Activated CD4-positive, alpha-beta T cell treated with anti-CD3 and anti-CD28 coated beads, Interleukin-2, amount 10 ng/mL, durations not matched to agents 7 days and 5 days (primary cell): ENCODE measurements at regions not wholly inside any gene's neighbourhood (a gene's known extent, or its start where the extent isn't known, plus 50 kb on each side); places are given as distances from the start of the nearest gene placed in this dataset.

Source experiments
- CTCF ChIA-PET: fragments of 350-600 bp; sonication (Branson Sonifier 250); formaldehyde crosslinking; loops from one replicate; lab custom pipeline; 2021; ENCODE audit warnings: antibody characterized with exemption; lab: Charles Lee
- POLR2A ChIA-PET: fragments of 350-600 bp; sonication (Branson Sonifier 250); formaldehyde crosslinking; loops from one replicate; lab custom pipeline; 2021; ENCODE audit warnings: antibody characterized with exemption; lab: Charles Lee
- DNase-seq: peaks from one replicate; pipeline ENCODE4 v3.0.0-alpha.2; 2020
- H3K27ac Mint-ChIP-seq: one replicate; pipeline ENCODE4 v1.8.0; 2021; ENCODE audit warnings: mild to moderate bottlenecking, moderate library complexity, mixed read lengths
- H3K27me3 Mint-ChIP-seq: one replicate; pipeline ENCODE4 v1.8.0; 2021; ENCODE audit warnings: mixed read lengths
- H3K36me3 Mint-ChIP-seq: one replicate; pipeline ENCODE4 v1.8.0; 2021; ENCODE audit warnings: low read depth, mixed read lengths
- H3K4me1 Mint-ChIP-seq: one replicate; pipeline ENCODE4 v1.8.0; 2021; ENCODE audit warnings: mixed read lengths
- H3K4me3 Mint-ChIP-seq: one replicate; pipeline ENCODE4 v1.8.0; 2021; ENCODE audit warnings: mild to moderate bottlenecking, moderate library complexity, mixed read lengths
- H3K9me3 Mint-ChIP-seq: one replicate; pipeline ENCODE4 v1.8.0; 2021; ENCODE audit warnings: mixed read lengths

GRCh38 chr4:126269106-126269505 is 954.4 kb downstream of the FAT4 start:
- Mint-ChIP-seq H3K27me3 (no peaks in the 10 kb centered on the region), H3K4me1 (no peaks in the 10 kb centered on the region), H3K36me3 (no peaks in the 10 kb centered on the region), H3K4me3 (no peak overlapping the region), H3K9me3 (peaks cover 7% of the 10 kb centered on the region), H3K27ac (no peak overlapping the region)
- DNase-seq = no peak
- POLR2A ChIA-PET = no interaction called here
- CTCF ChIA-PET = no interaction called here

GRCh38 chr4:126271292-126271691 is 956.5 kb downstream of the FAT4 start:
- DNase-seq = no peak
- no peak overlapping the region for H3K27ac Mint-ChIP-seq
- no peaks in the 10 kb centered on the region for H3K4me1 Mint-ChIP-seq
- no peaks in the 10 kb centered on the region for H3K27me3 Mint-ChIP-seq
- ChIA-PET POLR2A (no interaction called here), CTCF (no interaction called here)
- H3K4me3 Mint-ChIP-seq = no peak overlapping the region
- H3K9me3 Mint-ChIP-seq = peaks cover 7% of the 10 kb centered on the region
- no peaks in the 10 kb centered on the region for H3K36me3 Mint-ChIP-seq

GRCh38 chr4:126273746-126274145 is 959.0 kb downstream of the FAT4 start:
- Mint-ChIP-seq H3K4me3 (no peak overlapping the region), H3K9me3 (peaks cover 7% of the 10 kb centered on the region), H3K36me3 (no peaks in the 10 kb centered on the region), H3K27me3 (no peaks in the 10 kb centered on the region), H3K27ac (no peak overlapping the region), H3K4me1 (no peaks in the 10 kb centered on the region)
- ChIA-PET POLR2A (no interaction called here), CTCF (no interaction called here)
- DNase-seq = no peak

- no peak overlapping the region for H3K4me3 Mint-ChIP-seq
- H3K27ac Mint-ChIP-seq = no peak overlapping the region
- DNase-seq = no peak
- H3K9me3 Mint-ChIP-seq = no peaks in the 10 kb centered on the region
- H3K27me3 Mint-ChIP-seq = no peaks in the 10 kb centered on the region
- H3K36me3 Mint-ChIP-seq = no peaks in the 10 kb centered on the region
- ChIA-PET CTCF (no interaction called here), POLR2A (no interaction called here)
- no peaks in the 10 kb centered on the region for H3K4me1 Mint-ChIP-seq
Measured at GRCh38 chr4:126291886-126292285, 977.1 kb downstream of the FAT4 start.

GRCh38 chr4:126298271-126298670 is 983.5 kb downstream of the FAT4 start:
- no peaks in the 10 kb centered on the region for H3K27me3 Mint-ChIP-seq
- H3K9me3 Mint-ChIP-seq = peaks cover 24% of the 10 kb centered on the region
- H3K27ac Mint-ChIP-seq = no peak overlapping the region
- CTCF ChIA-PET = no interaction called here
- H3K4me3 Mint-ChIP-seq = no peak overlapping the region
- POLR2A ChIA-PET = no interaction called here
- H3K36me3 Mint-ChIP-seq = no peaks in the 10 kb centered on the region
- no peak for DNase-seq
- H3K4me1 Mint-ChIP-seq = no peaks in the 10 kb centered on the region

- no peak for DNase-seq
- Mint-ChIP-seq H3K4me1 (no peaks in the 10 kb centered on the region), H3K27me3 (no peaks in the 10 kb centered on the region), H3K27ac (no peak overlapping the region), H3K4me3 (no peak overlapping the region), H3K9me3 (peaks cover 16% of the 10 kb centered on the region), H3K36me3 (no peaks in the 10 kb centered on the region)
- POLR2A ChIA-PET = no interaction called here
- CTCF ChIA-PET = no interaction called here
Measured at GRCh38 chr4:126306152-126306869, 991.6 kb downstream of the FAT4 start.

- Mint-ChIP-seq H3K4me3 (no peak overlapping the region), H3K9me3 (peaks cover 2% of the 10 kb centered on the region), H3K36me3 (no peaks in the 10 kb centered on the region), H3K27me3 (no peaks in the 10 kb centered on the region), H3K4me1 (no peaks in the 10 kb centered on the region), H3K27ac (no peak overlapping the region)
- ChIA-PET CTCF (no interaction called here), POLR2A (no interaction called here)
- no peak for DNase-seq
Measured at GRCh38 chr4:126318376-126318775, 1003.6 kb downstream of the FAT4 start.

GRCh38 chr4:126328914-126329313 is 1014.2 kb downstream of the FAT4 start:
- H3K4me3 Mint-ChIP-seq = no peak overlapping the region
- no peaks in the 10 kb centered on the region for H3K4me1 Mint-ChIP-seq
- DNase-seq = no peak
- H3K9me3 Mint-ChIP-seq = no peaks in the 10 kb centered on the region
- POLR2A ChIA-PET = no interaction called here
- no peaks in the 10 kb centered on the region for H3K27me3 Mint-ChIP-seq
- no peak overlapping the region for H3K27ac Mint-ChIP-seq
- CTCF ChIA-PET = no interaction called here
- H3K36me3 Mint-ChIP-seq = no peaks in the 10 kb centered on the region

- no peak for DNase-seq
- POLR2A ChIA-PET = no interaction called here
- H3K4me3 Mint-ChIP-seq = no peak overlapping the region
- no peaks in the 10 kb centered on the region for H3K27me3 Mint-ChIP-seq
- H3K4me1 Mint-ChIP-seq = no peaks in the 10 kb centered on the region
- H3K27ac Mint-ChIP-seq = no peak overlapping the region
- CTCF ChIA-PET = no interaction called here
- peaks cover 2% of the 10 kb centered on the region for H3K9me3 Mint-ChIP-seq
- no peaks in the 10 kb centered on the region for H3K36me3 Mint-ChIP-seq
Measured at GRCh38 chr4:126338548-126338947, 1023.8 kb downstream of the FAT4 start.

GRCh38 chr4:126341927-126342326 is 1027.2 kb downstream of the FAT4 start:
- no peaks in the 10 kb centered on the region for H3K4me1 Mint-ChIP-seq
- DNase-seq = no peak
- H3K36me3 Mint-ChIP-seq = no peaks in the 10 kb centered on the region
- H3K27me3 Mint-ChIP-seq = no peaks in the 10 kb centered on the region
- peaks cover 2% of the 10 kb centered on the region for H3K9me3 Mint-ChIP-seq
- ChIA-PET CTCF (no interaction called here), POLR2A (no interaction called here)
- H3K4me3 Mint-ChIP-seq = no peak overlapping the region
- no peak overlapping the region for H3K27ac Mint-ChIP-seq

GRCh38 chr4:126344472-126344871 is 1029.7 kb downstream of the FAT4 start:
- no peaks in the 10 kb centered on the region for H3K4me1 Mint-ChIP-seq
- ChIA-PET CTCF (no interaction called here), POLR2A (no interaction called here)
- no peaks in the 10 kb centered on the region for H3K27me3 Mint-ChIP-seq
- no peak for DNase-seq
- H3K27ac Mint-ChIP-seq = no peak overlapping the region
- no peak overlapping the region for H3K4me3 Mint-ChIP-seq
- H3K9me3 Mint-ChIP-seq = no peaks in the 10 kb centered on the region
- H3K36me3 Mint-ChIP-seq = no peaks in the 10 kb centered on the region

- Mint-ChIP-seq H3K27ac (no peak overlapping the region), H3K4me3 (no peak overlapping the region), H3K4me1 (no peaks in the 10 kb centered on the region), H3K36me3 (no peaks in the 10 kb centered on the region), H3K27me3 (no peaks in the 10 kb centered on the region), H3K9me3 (no peaks in the 10 kb centered on the region)
- ChIA-PET CTCF (no interaction called here), POLR2A (no interaction called here)
- no peak for DNase-seq
Measured at GRCh38 chr4:126346654-126347053, 1031.9 kb downstream of the FAT4 start.

- Mint-ChIP-seq H3K27ac (no peak overlapping the region), H3K4me3 (no peak overlapping the region)
Measured at GRCh38 chr4:126354784-126355183, 1040.0 kb downstream of the FAT4 start.

GRCh38 chr4:126358041-126358440 is 1043.3 kb downstream of the FAT4 start:
- H3K27me3 Mint-ChIP-seq = no peaks in the 10 kb centered on the region
- H3K9me3 Mint-ChIP-seq = peaks cover 5% of the 10 kb centered on the region
- H3K4me1 Mint-ChIP-seq = no peaks in the 10 kb centered on the region
- CTCF ChIA-PET = no interaction called here
- POLR2A ChIA-PET = no interaction called here
- DNase-seq = no peak
- H3K36me3 Mint-ChIP-seq = no peaks in the 10 kb centered on the region
- H3K27ac Mint-ChIP-seq = no peak overlapping the region
- no peak overlapping the region for H3K4me3 Mint-ChIP-seq

More at GRCh38 chr4:126354784-126355183, 1040.0 kb downstream of the FAT4 start:
- ChIA-PET CTCF (no interaction called here), POLR2A (no interaction called here)
- no peaks in the 10 kb centered on the region for H3K36me3 Mint-ChIP-seq
- H3K27me3 Mint-ChIP-seq = no peaks in the 10 kb centered on the region
- no peak for DNase-seq
- H3K4me1 Mint-ChIP-seq = no peaks in the 10 kb centered on the region
- H3K9me3 Mint-ChIP-seq = peaks cover 3% of the 10 kb centered on the region
